HG03354 (cell line): ENCODE measurements at regions not wholly inside any gene's neighbourhood (a gene's known extent, or its start where the extent isn't known, plus 50 kb on each side); places are given as distances from the start of the nearest gene placed in this dataset.

Experiments
- ATAC-seq: cut with Tn5 transposase; IDR thresholded peaks from one replicate; pipeline ENCODE4 v1.9.1; 2021; ENCODE audit warnings: mild to moderate bottlenecking; ENCODE audit not compliant: unreplicated experiment, poor library complexity, severe bottlenecking

DNA sequence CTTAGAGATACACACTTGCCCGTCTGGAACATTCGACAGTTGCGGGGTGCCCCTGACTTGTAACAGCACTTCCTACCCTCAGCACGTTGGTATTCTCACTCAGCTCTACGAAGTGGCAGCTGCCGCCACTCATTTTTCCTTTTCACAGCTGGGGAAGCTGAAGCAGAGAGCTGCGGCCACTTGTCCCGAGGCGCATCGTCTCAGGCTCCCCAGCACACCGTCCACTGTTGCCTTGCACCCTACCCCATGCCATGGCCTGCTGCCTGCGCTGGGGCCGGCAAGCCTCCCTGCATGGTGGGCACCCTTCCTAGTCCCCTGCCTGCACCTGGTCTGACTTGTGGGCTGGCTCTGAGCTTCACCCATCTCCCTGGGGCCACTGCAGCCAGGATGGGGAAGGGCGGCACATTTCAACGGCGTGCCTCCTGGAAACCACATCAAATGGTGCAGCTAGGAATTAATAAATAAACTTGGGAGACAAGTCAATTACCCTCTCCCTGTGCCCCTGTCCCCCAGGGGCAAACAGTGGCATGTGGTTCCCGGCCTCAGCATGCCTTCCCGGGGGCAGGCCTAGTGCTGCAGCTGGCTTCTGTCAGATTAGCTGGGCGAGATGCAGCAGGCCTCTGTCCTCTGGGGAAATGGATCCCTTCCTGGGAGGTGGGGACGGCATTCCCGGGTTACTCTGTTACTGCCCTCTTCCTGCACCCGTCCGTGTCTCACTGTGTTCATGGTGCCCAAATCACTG is 64.7 kb upstream of the HAAO start:
- ATAC-seq = no peak

GRCh38 chr2:42856106-42856860 is 63.9 kb upstream of the HAAO start:
- ATAC-seq = no peak

DNA sequence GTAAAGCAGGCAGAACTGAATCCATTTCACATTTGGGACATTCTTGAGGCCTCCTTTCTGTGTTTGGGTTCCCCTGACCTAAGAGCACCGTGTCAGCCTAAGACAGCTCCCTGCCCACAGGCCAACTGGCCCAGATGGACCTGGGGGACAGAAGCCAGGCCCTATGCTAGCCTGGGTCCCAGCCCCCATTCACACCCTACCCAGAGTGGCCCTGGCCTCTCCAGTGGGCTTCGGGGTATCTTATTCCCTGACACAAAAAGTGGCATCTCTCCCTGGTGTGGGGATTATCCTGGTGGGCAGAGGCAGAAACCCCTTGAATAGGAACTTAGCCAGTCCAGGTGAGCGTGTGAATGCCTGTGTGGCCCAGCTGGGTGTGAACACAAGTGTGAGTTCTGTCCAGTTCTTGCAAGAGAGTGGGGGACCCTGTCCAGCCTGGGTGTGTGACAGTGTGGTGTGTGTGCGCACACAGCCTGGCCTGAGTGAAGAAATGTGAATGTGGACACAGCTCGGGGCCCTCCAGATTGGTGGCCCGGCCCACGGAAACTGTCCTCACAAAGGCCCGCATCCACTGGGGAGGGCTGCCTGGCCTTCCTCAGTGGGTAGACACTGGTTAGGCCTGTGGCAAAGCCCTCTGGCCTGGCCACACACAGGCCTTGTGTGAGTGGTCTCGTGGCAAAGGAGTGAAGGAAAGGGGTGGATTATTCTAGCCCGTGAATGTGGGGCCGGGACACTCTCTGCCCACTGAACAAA is 63.0 kb upstream of the HAAO start:
- ATAC-seq = no peak

DNA sequence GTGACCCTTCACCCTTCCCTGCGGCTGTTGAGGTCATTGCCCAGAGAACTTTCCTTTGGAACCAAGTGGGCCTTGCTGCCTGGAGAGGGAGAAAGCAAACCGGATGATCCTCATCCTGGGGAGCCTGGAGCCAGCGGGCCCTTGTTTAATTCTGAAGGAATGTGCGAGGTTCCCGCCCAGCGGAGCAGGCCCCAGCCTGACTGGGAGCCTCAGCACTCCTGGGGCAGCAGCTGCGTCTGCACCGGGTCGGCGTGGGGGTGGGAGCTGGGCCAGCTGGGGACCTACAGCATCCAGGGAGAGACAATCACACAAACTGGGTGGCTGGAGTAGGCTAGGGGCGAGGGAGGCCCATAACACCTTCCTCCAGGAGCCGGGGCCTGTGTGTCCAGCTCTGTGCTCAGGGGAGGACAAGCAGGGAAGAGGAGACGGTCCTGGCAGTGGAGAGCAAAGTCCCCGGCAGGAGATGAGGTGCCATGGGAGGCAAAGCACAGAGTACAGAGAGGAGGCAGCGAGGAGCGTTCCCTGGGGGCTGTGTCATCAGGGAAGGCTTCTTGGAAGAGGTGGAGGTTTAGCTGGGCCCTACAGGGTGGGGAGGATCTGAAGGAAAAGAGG is 61.9 kb upstream of the HAAO start:
- no peak for ATAC-seq

GRCh38 chr2:42853549-42854206 is 61.3 kb upstream of the HAAO start:
- ATAC-seq = no peak

DNA sequence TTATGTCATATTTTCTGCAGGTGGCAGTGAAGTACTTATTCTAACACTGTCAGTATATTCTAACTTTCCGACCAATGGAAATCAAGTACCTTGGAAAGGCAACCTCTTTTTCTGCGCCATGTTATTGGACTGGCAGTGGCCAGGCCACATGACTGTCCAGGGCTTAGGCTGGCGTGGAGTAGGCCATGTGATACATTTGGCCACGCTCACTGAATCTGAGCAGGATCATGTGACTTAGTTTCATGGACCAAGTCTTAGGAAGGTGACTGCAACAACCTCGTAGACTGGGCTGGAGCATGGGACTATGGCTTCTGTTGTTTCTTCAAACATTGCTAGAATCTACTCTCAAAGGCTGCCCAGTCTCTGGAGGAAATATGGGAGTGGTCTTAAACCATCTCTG is 60.4 kb upstream of the HAAO start:
- no peak for ATAC-seq

GRCh38 chr2:42851740-42852250 is 59.4 kb upstream of the HAAO start:
- no peak for ATAC-seq

GRCh38 chr2:42851186-42851585 is 58.8 kb upstream of the HAAO start:
- no peak for ATAC-seq

- no peak for ATAC-seq
Measured at GRCh38 chr2:42850016-42850805, 57.8 kb upstream of the HAAO start.

- no peak for ATAC-seq
Measured at GRCh38 chr2:42849311-42849710, 56.9 kb upstream of the HAAO start.

DNA sequence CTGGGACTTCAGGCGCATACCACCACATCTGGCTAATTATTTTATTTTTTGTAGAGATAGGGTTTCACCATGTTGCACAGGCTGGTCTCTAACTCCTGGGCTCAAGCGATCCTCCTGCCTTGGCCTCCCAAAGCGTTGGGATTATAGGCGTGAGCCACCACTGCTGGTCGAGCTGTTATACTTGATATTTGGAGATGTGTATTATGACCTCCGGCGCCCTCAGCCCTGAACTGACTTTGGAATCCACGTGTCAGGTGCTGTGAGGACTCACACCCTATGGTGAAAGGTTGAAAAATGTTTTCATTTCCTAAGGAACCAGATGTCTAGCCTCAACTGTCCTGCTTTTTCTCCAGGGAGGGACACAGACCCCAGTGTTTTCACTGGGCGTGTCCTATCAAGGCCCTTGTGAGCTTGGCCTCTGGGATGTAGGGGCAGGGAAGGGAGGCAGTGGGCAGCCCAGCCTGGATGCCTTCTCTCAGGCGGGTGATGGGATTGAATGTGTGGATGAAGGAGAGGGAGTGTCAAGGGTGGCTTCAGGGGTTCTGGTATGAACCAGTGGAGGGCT is 56.4 kb upstream of the HAAO start:
- ATAC-seq = no peak

DNA sequence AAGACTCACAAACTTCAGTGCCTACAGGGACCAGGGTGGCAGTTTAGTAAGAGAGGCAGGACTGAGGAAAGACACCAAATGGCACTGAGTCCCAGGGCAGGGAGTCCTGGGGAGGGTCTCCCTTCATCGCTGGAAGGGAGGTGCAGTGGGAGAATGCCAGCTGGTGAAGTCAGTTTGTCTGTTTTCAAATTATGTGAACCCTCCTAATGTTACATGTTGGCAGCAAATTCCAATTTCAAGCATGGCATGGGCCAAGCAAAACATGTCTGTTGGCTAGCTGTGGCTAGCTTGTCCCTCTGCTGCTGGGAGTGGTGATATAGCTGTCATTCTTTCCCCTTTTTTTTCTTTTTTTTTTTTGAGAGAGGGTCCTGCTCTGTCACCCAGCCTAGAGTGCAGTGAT is 55.9 kb upstream of the HAAO start:
- no peak for ATAC-seq

DNA sequence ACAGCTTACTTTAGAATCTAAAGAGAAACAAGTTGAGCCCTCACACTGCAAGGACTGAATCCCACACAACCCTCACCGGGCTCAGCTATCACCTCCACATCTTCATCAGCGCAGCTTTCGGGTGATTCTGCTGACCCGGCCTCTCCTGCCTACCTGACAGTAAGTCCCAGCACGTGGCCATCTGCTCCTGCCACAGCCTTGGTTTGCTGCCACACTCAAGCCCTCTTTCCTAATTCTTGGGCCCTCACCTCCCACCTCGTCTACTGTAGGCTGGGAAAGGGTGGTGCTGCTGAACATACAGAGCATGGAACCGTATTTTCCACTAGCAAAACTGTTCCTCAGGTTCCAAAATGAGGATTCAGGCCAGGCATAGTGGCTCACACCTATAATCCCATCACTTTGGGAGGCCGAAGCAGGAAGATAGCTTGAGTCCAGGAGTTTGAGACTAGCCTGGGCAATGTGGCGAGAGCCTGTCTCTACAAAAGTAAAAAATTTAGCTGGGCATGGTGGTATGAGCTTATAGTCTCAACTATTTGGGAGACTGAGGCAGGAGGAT is 55.3 kb upstream of the HAAO start:
- no peak for ATAC-seq

GRCh38 chr2:42846932-42847595 is 54.7 kb upstream of the HAAO start:
- ATAC-seq = no peak

DNA sequence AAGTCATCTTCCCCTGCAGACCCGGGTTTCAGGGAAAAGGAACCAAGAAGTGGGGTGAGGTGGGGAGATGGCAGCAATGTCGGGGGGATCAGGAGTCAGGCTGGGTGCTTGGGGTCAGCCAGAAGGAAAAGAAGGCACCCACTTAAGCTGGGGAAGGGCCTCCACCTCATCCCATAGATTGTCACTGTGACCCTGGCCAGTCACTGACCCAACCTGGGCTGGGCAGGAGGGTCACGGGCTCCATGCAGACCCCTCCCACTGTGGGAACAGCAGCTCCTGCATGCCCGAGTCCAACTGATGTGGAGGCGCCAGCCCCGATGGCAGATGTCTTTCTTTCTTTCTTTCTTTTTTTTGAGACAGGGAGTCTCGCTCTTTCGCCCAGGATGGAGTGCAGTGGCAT is 53.6 kb upstream of the HAAO start:
- ATAC-seq = no peak

GRCh38 chr2:42844901-42845821 is 52.8 kb upstream of the HAAO start:
- no peak for ATAC-seq

GRCh38 chr2:42844366-42844765 is 52.0 kb upstream of the HAAO start:
- no peak for ATAC-seq
